Panc1 (cell line): ENCODE measurements at regions not wholly inside any gene's neighbourhood (a gene's known extent, or its start where the extent isn't known, plus 50 kb on each side); places are given as distances from the start of the nearest gene placed in this dataset.

Source experiments
- TCF7L2 ChIP-seq: IDR thresholded peaks from 2 replicates; pipeline ENCODE4 v1.6.1; 2011; ENCODE audit warnings: mild to moderate bottlenecking, low read depth, low read length, inconsistent platforms
- TF ChIP-seq, protein P1 (sequence below): fragments of 450-650 bp; IDR thresholded peaks from 2 replicates; pipeline ENCODE4 v1.5.1; 2017; ENCODE audit warnings: mild to moderate bottlenecking

DNA sequence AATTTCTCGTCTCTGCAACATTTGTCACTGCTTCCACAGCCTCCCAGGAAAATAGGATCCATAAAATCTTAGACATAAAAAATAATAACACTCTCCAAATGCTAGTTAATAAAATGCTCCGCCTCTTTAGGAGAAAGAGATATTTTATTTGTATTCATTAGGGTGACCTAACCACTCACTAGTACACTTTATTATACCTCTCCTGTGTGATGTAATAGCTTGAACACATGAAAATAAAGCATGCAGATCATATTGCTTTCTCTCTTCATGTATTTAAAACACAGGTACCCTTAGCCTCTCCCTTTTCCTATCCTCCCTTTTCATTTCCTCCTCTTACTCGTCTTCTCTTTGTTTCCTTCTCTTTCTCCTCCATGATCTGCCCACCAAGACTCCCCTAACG is 694.2 kb downstream of the EPHA4 start:
- TF ChIP-seq, protein P1, sequence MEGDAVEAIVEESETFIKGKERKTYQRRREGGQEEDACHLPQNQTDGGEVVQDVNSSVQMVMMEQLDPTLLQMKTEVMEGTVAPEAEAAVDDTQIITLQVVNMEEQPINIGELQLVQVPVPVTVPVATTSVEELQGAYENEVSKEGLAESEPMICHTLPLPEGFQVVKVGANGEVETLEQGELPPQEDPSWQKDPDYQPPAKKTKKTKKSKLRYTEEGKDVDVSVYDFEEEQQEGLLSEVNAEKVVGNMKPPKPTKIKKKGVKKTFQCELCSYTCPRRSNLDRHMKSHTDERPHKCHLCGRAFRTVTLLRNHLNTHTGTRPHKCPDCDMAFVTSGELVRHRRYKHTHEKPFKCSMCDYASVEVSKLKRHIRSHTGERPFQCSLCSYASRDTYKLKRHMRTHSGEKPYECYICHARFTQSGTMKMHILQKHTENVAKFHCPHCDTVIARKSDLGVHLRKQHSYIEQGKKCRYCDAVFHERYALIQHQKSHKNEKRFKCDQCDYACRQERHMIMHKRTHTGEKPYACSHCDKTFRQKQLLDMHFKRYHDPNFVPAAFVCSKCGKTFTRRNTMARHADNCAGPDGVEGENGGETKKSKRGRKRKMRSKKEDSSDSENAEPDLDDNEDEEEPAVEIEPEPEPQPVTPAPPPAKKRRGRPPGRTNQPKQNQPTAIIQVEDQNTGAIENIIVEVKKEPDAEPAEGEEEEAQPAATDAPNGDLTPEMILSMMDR, result no peak
- no peak for TF ChIP-seq TCF7L2
